ENCODE measurements at regions not wholly inside any gene's neighbourhood (a gene's known extent, or its start where the extent isn't known, plus 50 kb on each side); places are given as distances from the start of the nearest gene placed in this dataset.

- TF ChIP-seq CTCF (IDR thresholded peaks at IDR 0.05), result no peak
- no peak for TF ChIP-seq ZFX (IDR thresholded peaks at IDR 0.05; ENCODE audit: borderline replicate concordance)
Observed at GRCh38 chr6:126551832-126552231, 211.9 kb downstream of the CENPW start.
